GM18519 (cell line): ENCODE measurements at regions not wholly inside any gene's neighbourhood (a gene's known extent, or its start where the extent isn't known, plus 50 kb on each side); places are given as distances from the start of the nearest gene placed in this dataset.
A peak's percentile ranks its signal among the peaks of the same experiment; 100 is the strongest.

Experiments used
- ATAC-seq: cut with Tn5 transposase; IDR thresholded peaks from one replicate; pipeline ENCODE4 v1.9.1; 2021; ENCODE audit warnings: mild to moderate bottlenecking, moderate library complexity; ENCODE audit not compliant: unreplicated experiment, low FRiP score

- no peak for ATAC-seq
Observed at GRCh38 chr11:115939104-115939730, 435.0 kb upstream of the CADM1 start.

GRCh38 chr11:115933564-115933963 lies 429.3 kb upstream of the CADM1 start:
- no peak for ATAC-seq

GRCh38 chr11:115931548-115932083 lies 427.4 kb upstream of the CADM1 start:
- no peak for ATAC-seq

GRCh38 chr11:115930886-115931547 lies 426.8 kb upstream of the CADM1 start:
- ATAC-seq = no peak

GRCh38 chr11:115930291-115930690 lies 426.1 kb upstream of the CADM1 start:
- ATAC-seq = no peak

GRCh38 chr11:115929618-115930129 lies 425.5 kb upstream of the CADM1 start:
- peak; percentile 30 for ATAC-seq

- no peak for ATAC-seq
Observed at GRCh38 chr11:115928811-115929210, 424.6 kb upstream of the CADM1 start.

GRCh38 chr11:115927823-115928329 lies 423.7 kb upstream of the CADM1 start:
- ATAC-seq = peak; percentile 27

- no peak for ATAC-seq
Observed at GRCh38 chr11:115926601-115927000, 422.4 kb upstream of the CADM1 start.

GRCh38 chr11:115926138-115926537 lies 421.9 kb upstream of the CADM1 start:
- ATAC-seq = no peak

GRCh38 chr11:115925568-115926090 lies 421.4 kb upstream of the CADM1 start:
- no peak for ATAC-seq

- peak; percentile 76 for ATAC-seq
Observed at GRCh38 chr11:115924744-115925567, 420.7 kb upstream of the CADM1 start.

- ATAC-seq = no peak
Observed at GRCh38 chr11:115922876-115923275, 418.7 kb upstream of the CADM1 start.

GRCh38 chr11:115921986-115922385 lies 417.8 kb upstream of the CADM1 start:
- ATAC-seq = no peak

GRCh38 chr11:115921540-115921939 lies 417.3 kb upstream of the CADM1 start:
- ATAC-seq = no peak

GRCh38 chr11:115920841-115921480 lies 416.7 kb upstream of the CADM1 start:
- no peak for ATAC-seq

GRCh38 chr11:115920092-115920461 lies 415.9 kb upstream of the CADM1 start:
- ATAC-seq = no peak

- ATAC-seq = peak; percentile 52
Observed at GRCh38 chr11:115919341-115920091, 415.3 kb upstream of the CADM1 start.

- ATAC-seq = no peak
Observed at GRCh38 chr11:115918576-115918975, 414.4 kb upstream of the CADM1 start.
